ENCODE measurements at regions not wholly inside any gene's neighbourhood (a gene's known extent, or its start where the extent isn't known, plus 50 kb on each side); places are given as distances from the start of the nearest gene placed in this dataset.
"Not testable (repeated sequence)": the region's sequence is repeated elsewhere in the genome, so short reads cannot be mapped to it uniquely, and the experiment has no call there.

DNA sequence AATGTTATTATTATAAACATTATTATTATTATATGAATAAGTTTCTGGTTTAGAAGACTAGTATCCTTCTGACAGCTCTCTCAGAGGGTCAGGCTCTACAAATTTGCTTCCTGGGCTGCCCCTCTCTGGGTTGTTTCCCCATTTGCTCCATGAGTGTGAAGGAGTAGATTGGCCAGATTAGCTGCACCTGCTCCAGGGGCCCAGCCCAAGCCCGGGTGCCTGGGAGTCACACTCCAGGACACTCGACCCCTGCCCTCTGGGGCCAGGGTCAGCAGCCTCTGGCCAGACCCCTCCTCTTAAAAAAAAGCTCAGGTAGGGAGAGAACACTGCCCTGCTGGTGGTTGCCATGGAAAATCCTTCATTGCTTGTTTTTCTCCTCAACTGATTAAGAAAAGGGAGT is 169.0 kb upstream of the FOXD4L5 start:
- H3K9ac ChIP-seq (ENCODE audit: insufficient read depth, low read depth, low read length); CTCF ChIA-PET (ENCODE audit: low intra/inter-chr PET ratio, low total read pairs); in situ Hi-C loops (cut with HindIII; ENCODE audit: extremely low pct_ligation_motif_present, low pct_unique_long_range_greater_than_20kb); BruUV-seq (replicated peaks); H3K4me2 ChIP-seq (ENCODE audit: low read depth, low read length); H3K27ac ChIP-seq (ENCODE audit: extremely low read length, insufficient read depth, low read length); H3K27me3 ChIP-seq (ENCODE audit: control insufficient read depth in 1 of 2, insufficient read depth in 2 of 2, low read length in 2 of 2); H3K4me3 ChIP-seq (replicated peaks in 1 of 3; ENCODE audit: insufficient read depth in 1 of 3, low read depth in 2 of 3, low read length in 3 of 3); H2AFZ ChIP-seq (ENCODE audit: low read length); H3K4me1 ChIP-seq (ENCODE audit: insufficient read depth, low read length); DNase-seq (ENCODE audit: low spot score); ATAC-seq; POLR2A ChIA-PET; FAIRE-seq; intact Hi-C loops (cut with micrococcal nuclease; ENCODE audit: unreplicated experiment); H4K20me1 ChIP-seq (ENCODE audit: insufficient read depth, low read length); H3K36me3 ChIP-seq (replicated peaks in 1 of 2; ENCODE audit: control insufficient read depth in 1 of 2, insufficient read depth in 2 of 2, low read length in 2 of 2); H3K79me2 ChIP-seq (ENCODE audit: insufficient read depth, low read length); H3K9me3 ChIP-seq (ENCODE audit: low read length): not testable (repeated sequence)
- no CpG with 5 or more reads among the region's 2 CpGs for WGBS (ENCODE audit: low lambda C conversion rate)

DNA sequence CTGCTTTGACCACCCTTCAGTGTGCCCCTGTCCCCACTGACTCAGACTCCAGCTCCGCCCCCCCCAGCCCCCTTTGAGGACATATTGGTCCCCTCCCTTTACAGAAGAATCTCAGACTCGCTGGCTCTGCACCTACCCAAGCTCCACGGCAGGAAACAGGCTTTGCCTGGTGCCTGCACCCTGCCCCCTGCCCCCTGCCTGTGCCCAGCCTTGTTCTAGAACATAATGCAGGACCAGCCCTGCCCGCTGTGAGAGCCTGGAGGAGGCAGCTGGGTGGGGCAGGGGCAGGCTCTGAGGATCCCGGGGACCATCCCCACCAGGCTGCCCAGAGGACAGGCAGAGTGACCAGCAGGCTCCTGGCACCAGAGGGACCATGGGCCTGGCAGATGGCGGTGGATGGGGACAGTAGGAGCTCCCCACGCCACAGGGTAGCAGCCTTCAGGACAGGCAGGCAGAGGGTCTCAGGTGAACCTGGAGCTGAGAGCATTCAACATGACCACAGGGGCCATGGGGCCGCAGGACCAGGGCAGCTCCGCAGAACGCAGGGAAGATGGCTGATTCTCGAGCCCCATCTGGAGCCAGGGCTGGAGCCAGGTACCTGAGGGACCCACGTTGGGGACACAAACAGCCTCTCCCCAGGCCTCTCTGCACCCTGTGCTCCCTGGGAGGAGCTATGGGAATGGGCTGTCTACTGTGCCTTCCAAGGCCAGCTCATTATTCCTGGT is 165.0 kb upstream of the FOXD4L5 start:
- POLR2A ChIA-PET; FAIRE-seq; H4K20me1 ChIP-seq (ENCODE audit: insufficient read depth, low read length); H3K27ac ChIP-seq (ENCODE audit: extremely low read length, insufficient read depth, low read length); H3K79me2 ChIP-seq (ENCODE audit: insufficient read depth, low read length); H3K4me2 ChIP-seq (ENCODE audit: low read depth, low read length); H3K36me3 ChIP-seq (replicated peaks in 1 of 2; ENCODE audit: control insufficient read depth in 1 of 2, insufficient read depth in 2 of 2, low read length in 2 of 2); CTCF ChIA-PET (ENCODE audit: low intra/inter-chr PET ratio, low total read pairs); H3K9me3 ChIP-seq (ENCODE audit: low read length); H3K4me1 ChIP-seq (ENCODE audit: insufficient read depth, low read length); DNase-seq (ENCODE audit: low spot score); H3K4me3 ChIP-seq (replicated peaks in 1 of 3; ENCODE audit: insufficient read depth in 1 of 3, low read depth in 2 of 3, low read length in 3 of 3); intact Hi-C loops (cut with micrococcal nuclease; ENCODE audit: unreplicated experiment); BruUV-seq (replicated peaks); H2AFZ ChIP-seq (ENCODE audit: low read length); H3K27me3 ChIP-seq (ENCODE audit: control insufficient read depth in 1 of 2, insufficient read depth in 2 of 2, low read length in 2 of 2); in situ Hi-C loops (cut with HindIII; ENCODE audit: extremely low pct_ligation_motif_present, low pct_unique_long_range_greater_than_20kb); H3K9ac ChIP-seq (ENCODE audit: insufficient read depth, low read depth, low read length): not testable (repeated sequence)
- ATAC-seq, result peak; percentile 31; the same call in 2 of the 3 replicates
- WGBS (ENCODE audit: low lambda C conversion rate), result 38% methylated on average over 8 of the region's 12 CpGs

DNA sequence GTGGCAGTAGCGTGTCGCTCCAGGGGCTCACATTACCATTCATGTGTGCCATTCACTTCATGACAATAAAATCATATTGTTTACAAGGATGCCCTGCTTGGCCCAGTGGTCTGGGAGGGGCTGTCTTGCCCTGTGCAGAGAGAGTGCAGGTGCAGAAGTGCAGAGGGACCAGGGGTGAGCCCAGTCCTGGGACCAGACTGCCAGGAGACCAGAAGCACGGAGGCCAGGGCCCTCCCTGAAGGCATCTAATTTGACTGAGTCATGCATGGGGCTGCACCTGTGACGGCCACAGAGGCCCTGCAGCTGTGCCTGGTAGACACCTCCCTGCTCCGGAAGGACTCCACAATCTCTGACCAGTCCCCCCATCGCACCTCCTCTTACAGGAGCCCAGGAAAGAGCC is 164.4 kb upstream of the FOXD4L5 start:
- no peak overlapping the region for H3K4me2 ChIP-seq (ENCODE audit: low read depth, low read length)
- BruUV-seq (replicated peaks), result no TSS peak
- POLR2A ChIA-PET, result no interaction called here
- no peak for ATAC-seq
- WGBS (ENCODE audit: low lambda C conversion rate), result 42% methylated on average over 2 of the region's 6 CpGs
- CTCF ChIA-PET (ENCODE audit: low intra/inter-chr PET ratio, low total read pairs), result no interaction called here
- H3K27me3 ChIP-seq (ENCODE audit: control insufficient read depth in 1 of 2, insufficient read depth in 2 of 2, low read length in 2 of 2), result no peaks in the 10 kb centered on the region
- H4K20me1 ChIP-seq (ENCODE audit: insufficient read depth, low read length), result no peaks in the 10 kb centered on the region
- no peak overlapping the region for H3K9ac ChIP-seq (ENCODE audit: insufficient read depth, low read depth, low read length)
- no peak overlapping the region for H3K27ac ChIP-seq (ENCODE audit: extremely low read length, insufficient read depth, low read length)
- DNase-seq (ENCODE audit: low spot score), result no peak
- H2AFZ ChIP-seq (ENCODE audit: low read length), result no peak overlapping the region
- H3K36me3 ChIP-seq (replicated peaks in 1 of 2; ENCODE audit: control insufficient read depth in 1 of 2, insufficient read depth in 2 of 2, low read length in 2 of 2), result no peaks in the 10 kb centered on the region
- no peaks in the 10 kb centered on the region for H3K9me3 ChIP-seq (ENCODE audit: low read length)
- H3K4me3 ChIP-seq (replicated peaks in 1 of 3; ENCODE audit: insufficient read depth in 1 of 3, low read depth in 2 of 3, low read length in 3 of 3), result no peak overlapping the region
- FAIRE-seq, result no peak
- H3K4me1 ChIP-seq (ENCODE audit: insufficient read depth, low read length), result no peaks in the 10 kb centered on the region
- in situ Hi-C loops (cut with HindIII; ENCODE audit: extremely low pct_ligation_motif_present, low pct_unique_long_range_greater_than_20kb) (no loop called here), intact Hi-C loops (cut with micrococcal nuclease; ENCODE audit: unreplicated experiment) (no loop called here)
- H3K79me2 ChIP-seq (ENCODE audit: insufficient read depth, low read length), result no peaks in the 10 kb centered on the region
- TF ChIP-seq NFIC (IDR thresholded peaks at IDR 0.05; ENCODE audit: low read length), result no peak
- TF ChIP-seq ZNF17 (CRISPR knock-in tag; IDR thresholded peaks at IDR 0.05), result no peak
- TF ChIP-seq ISX (CRISPR knock-in tag; conservative IDR thresholded peaks at IDR 0.05), result no peak
- TF ChIP-seq TOPORS (CRISPR knock-in tag; IDR thresholded peaks at IDR 0.05), result no peak
- TF ChIP-seq AGO2 (optimal IDR thresholded peaks at IDR 0.05; ENCODE audit: low read depth, low read length), result no peak
- TF ChIP-seq, protein P1, sequence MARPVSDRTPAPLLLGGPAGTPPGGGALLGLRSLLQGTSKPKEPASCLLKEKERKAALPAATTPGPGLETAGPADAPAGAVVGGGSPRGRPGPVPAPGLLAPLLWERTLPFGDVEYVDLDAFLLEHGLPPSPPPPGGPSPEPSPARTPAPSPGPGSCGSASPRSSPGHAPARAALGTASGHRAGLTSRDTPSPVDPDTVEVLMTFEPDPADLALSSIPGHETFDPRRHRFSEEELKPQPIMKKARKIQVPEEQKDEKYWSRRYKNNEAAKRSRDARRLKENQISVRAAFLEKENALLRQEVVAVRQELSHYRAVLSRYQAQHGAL (CRISPR knock-in tag; IDR thresholded peaks at IDR 0.05; ENCODE audit: not compliant biosample characterization), result no peak
- no peak for TF ChIP-seq KLF13 (CRISPR knock-in tag; IDR thresholded peaks at IDR 0.05)
- TF ChIP-seq ZFP36L2 (CRISPR knock-in tag; IDR thresholded peaks at IDR 0.05), result no peak
- TF ChIP-seq MZF1 (CRISPR knock-in tag; IDR thresholded peaks at IDR 0.05; ENCODE audit: borderline replicate concordance), result no peak

All from HepG2 (cell line).